Panc1 (cell line): ENCODE measurements at regions not wholly inside any gene's neighbourhood (a gene's known extent, or its start where the extent isn't known, plus 50 kb on each side); places are given as distances from the start of the nearest gene placed in this dataset.

Source experiments
- POLR2AphosphoS5 ChIP-seq: IDR thresholded peaks from 2 replicates; pipeline ENCODE4 v1.6.1; 2012; ENCODE audit warnings: mild to moderate bottlenecking, low read depth, low read length, moderate library complexity
- SIN3A ChIP-seq: IDR thresholded peaks from 2 replicates; pipeline ENCODE4 v1.6.1; 2012; ENCODE audit warnings: low read depth, mild to moderate bottlenecking, low read length, moderate library complexity, borderline replicate concordance; ENCODE audit not compliant: insufficient read depth
- TCF7L2 ChIP-seq: IDR thresholded peaks from 2 replicates; pipeline ENCODE4 v1.6.1; 2011; ENCODE audit warnings: mild to moderate bottlenecking, low read depth, low read length, inconsistent platforms
- TF ChIP-seq, protein P1 (sequence below): fragments of 450-650 bp; IDR thresholded peaks from 2 replicates; pipeline ENCODE4 v1.5.1; 2017; ENCODE audit warnings: mild to moderate bottlenecking
- TF ChIP-seq, protein P2 (sequence below), 2 experiments: IDR thresholded peaks; 2 replicates each; pipeline ENCODE4 v1.6.1; 2011 to 2012; ENCODE audit warnings: low read depth in 2 of 2, control low read depth in 1 of 2, low read length in 1 of 2, mild to moderate bottlenecking in 1 of 2, moderate library complexity in 1 of 2; ENCODE audit not compliant: insufficient read depth in 1 of 2

- TF ChIP-seq, protein P1, sequence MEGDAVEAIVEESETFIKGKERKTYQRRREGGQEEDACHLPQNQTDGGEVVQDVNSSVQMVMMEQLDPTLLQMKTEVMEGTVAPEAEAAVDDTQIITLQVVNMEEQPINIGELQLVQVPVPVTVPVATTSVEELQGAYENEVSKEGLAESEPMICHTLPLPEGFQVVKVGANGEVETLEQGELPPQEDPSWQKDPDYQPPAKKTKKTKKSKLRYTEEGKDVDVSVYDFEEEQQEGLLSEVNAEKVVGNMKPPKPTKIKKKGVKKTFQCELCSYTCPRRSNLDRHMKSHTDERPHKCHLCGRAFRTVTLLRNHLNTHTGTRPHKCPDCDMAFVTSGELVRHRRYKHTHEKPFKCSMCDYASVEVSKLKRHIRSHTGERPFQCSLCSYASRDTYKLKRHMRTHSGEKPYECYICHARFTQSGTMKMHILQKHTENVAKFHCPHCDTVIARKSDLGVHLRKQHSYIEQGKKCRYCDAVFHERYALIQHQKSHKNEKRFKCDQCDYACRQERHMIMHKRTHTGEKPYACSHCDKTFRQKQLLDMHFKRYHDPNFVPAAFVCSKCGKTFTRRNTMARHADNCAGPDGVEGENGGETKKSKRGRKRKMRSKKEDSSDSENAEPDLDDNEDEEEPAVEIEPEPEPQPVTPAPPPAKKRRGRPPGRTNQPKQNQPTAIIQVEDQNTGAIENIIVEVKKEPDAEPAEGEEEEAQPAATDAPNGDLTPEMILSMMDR = no peak
- TF ChIP-seq, protein P2, sequence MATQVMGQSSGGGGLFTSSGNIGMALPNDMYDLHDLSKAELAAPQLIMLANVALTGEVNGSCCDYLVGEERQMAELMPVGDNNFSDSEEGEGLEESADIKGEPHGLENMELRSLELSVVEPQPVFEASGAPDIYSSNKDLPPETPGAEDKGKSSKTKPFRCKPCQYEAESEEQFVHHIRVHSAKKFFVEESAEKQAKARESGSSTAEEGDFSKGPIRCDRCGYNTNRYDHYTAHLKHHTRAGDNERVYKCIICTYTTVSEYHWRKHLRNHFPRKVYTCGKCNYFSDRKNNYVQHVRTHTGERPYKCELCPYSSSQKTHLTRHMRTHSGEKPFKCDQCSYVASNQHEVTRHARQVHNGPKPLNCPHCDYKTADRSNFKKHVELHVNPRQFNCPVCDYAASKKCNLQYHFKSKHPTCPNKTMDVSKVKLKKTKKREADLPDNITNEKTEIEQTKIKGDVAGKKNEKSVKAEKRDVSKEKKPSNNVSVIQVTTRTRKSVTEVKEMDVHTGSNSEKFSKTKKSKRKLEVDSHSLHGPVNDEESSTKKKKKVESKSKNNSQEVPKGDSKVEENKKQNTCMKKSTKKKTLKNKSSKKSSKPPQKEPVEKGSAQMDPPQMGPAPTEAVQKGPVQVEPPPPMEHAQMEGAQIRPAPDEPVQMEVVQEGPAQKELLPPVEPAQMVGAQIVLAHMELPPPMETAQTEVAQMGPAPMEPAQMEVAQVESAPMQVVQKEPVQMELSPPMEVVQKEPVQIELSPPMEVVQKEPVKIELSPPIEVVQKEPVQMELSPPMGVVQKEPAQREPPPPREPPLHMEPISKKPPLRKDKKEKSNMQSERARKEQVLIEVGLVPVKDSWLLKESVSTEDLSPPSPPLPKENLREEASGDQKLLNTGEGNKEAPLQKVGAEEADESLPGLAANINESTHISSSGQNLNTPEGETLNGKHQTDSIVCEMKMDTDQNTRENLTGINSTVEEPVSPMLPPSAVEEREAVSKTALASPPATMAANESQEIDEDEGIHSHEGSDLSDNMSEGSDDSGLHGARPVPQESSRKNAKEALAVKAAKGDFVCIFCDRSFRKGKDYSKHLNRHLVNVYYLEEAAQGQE (IDR thresholded peaks at IDR 0.05; ENCODE audit: insufficient read depth in 1 of 2, low read depth in 2 of 2, low read length in 1 of 2) = no peak
- TF ChIP-seq POLR2AphosphoS5 (no peak), SIN3A (no peak), TCF7L2 (no peak)
These were observed 92.6 kb upstream of the PRDM1 start for GRCh38 chr6:105993341-105994117.
